ENCODE measurements at regions not wholly inside any gene's neighbourhood (a gene's known extent, or its start where the extent isn't known, plus 50 kb on each side); places are given as distances from the start of the nearest gene placed in this dataset.

- H3K36me3 ChIP-seq (ENCODE audit: control insufficient read depth, insufficient read depth, low read length), result no peaks in the 10 kb centered on the region
- ChIA-PET CTCF (no interaction called here), POLR2A (no interaction called here)
- Mint-ChIP-seq H3K4me3 (ENCODE audit: unreplicated experiment) (no peak overlapping the region), H3K27ac (ENCODE audit: unreplicated experiment) (no peak overlapping the region), H3K4me1 (ENCODE audit: low read depth, unreplicated experiment) (no peaks in the 10 kb centered on the region), H3K9me3 (ENCODE audit: unreplicated experiment) (no peaks in the 10 kb centered on the region), H3K27me3 (ENCODE audit: insufficient read depth, unreplicated experiment) (no peaks in the 10 kb centered on the region), H3K36me3 (ENCODE audit: insufficient read depth, unreplicated experiment) (no peaks in the 10 kb centered on the region)
- no peak for TF ChIP-seq CTCF (IDR thresholded peaks at IDR 0.05; ENCODE audit: insufficient read depth in 1 of 2, low read depth in 1 of 2, low read length in 1 of 2, severe bottlenecking in 1 of 2, unreplicated experiment in 1 of 2)
- no peaks in the 10 kb centered on the region for H3K4me1 ChIP-seq
- H3K9me3 ChIP-seq, result no peaks in the 10 kb centered on the region
- no peak for DNase-seq
- intact Hi-C loops (cut with micrococcal nuclease; ENCODE audit: unreplicated experiment), result loop anchor here (1.0 kb wide), 1 partner anchor 17 kb away; no protein-coding TSS in a partner anchor
- H3K27me3 ChIP-seq (replicated peaks; ENCODE audit: control insufficient read depth, insufficient read depth, low read length), result no peaks in the 10 kb centered on the region
- no peak overlapping the region for H3K4me3 ChIP-seq (ENCODE audit: low read depth, low read length)
- BruUV-seq (replicated peaks), result no TSS peak
These were observed 1462.1 kb downstream of the FSTL5 start for GRCh38 chr4:160701671-160702070.

DNA sequence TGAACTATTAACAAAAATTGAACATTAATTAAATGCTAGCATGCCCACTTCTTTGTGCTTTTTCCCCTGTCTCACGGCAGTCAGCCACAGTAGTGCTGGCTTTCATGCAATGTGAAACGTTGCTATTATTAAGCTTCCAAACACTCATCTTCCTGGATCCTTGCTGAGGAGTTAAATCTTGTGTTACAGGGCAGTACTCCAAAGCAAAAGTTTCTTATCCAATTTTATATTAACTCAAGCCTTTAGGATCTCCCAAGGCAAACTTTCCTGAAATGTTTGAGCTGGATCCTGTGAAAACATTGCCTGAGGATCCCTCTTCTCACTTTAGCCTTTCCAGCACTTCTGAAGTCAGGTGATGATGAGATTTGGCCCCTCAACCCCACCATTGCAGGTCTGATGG, 1454.8 kb downstream of the FSTL5 start:
- CTCF ChIA-PET, result no interaction called here
- no peaks in the 10 kb centered on the region for H3K9me3 ChIP-seq
- H3K4me3 ChIP-seq (ENCODE audit: low read depth, low read length), result no peak overlapping the region
- H3K4me3 Mint-ChIP-seq (ENCODE audit: unreplicated experiment), result no peak overlapping the region
- no peaks in the 10 kb centered on the region for H3K4me1 ChIP-seq
- no peak for DNase-seq
- no peaks in the 10 kb centered on the region for H3K27me3 ChIP-seq (replicated peaks; ENCODE audit: control insufficient read depth, insufficient read depth, low read length)
- no TSS peak for BruUV-seq (replicated peaks)
- H3K27ac Mint-ChIP-seq (ENCODE audit: unreplicated experiment), result no peak overlapping the region
- no peak for TF ChIP-seq CTCF (IDR thresholded peaks at IDR 0.05; ENCODE audit: insufficient read depth in 1 of 2, low read depth in 1 of 2, low read length in 1 of 2, severe bottlenecking in 1 of 2, unreplicated experiment in 1 of 2)
- intact Hi-C loops (cut with micrococcal nuclease; ENCODE audit: unreplicated experiment), result no loop called here
- POLR2A ChIA-PET, result no interaction called here
- no peaks in the 10 kb centered on the region for H3K4me1 Mint-ChIP-seq (ENCODE audit: low read depth, unreplicated experiment)
- no peaks in the 10 kb centered on the region for H3K36me3 ChIP-seq (ENCODE audit: control insufficient read depth, insufficient read depth, low read length)
- H3K27me3 Mint-ChIP-seq (ENCODE audit: insufficient read depth, unreplicated experiment), result peaks cover 3% of the 10 kb centered on the region
- H3K36me3 Mint-ChIP-seq (ENCODE audit: insufficient read depth, unreplicated experiment), result no peaks in the 10 kb centered on the region
- no peaks in the 10 kb centered on the region for H3K9me3 Mint-ChIP-seq (ENCODE audit: unreplicated experiment)

- H3K27ac Mint-ChIP-seq (ENCODE audit: unreplicated experiment), result no peak overlapping the region
- H3K4me1 Mint-ChIP-seq (ENCODE audit: low read depth, unreplicated experiment), result no peaks in the 10 kb centered on the region
- no peak for TF ChIP-seq CTCF (IDR thresholded peaks at IDR 0.05; ENCODE audit: insufficient read depth in 1 of 2, low read depth in 1 of 2, low read length in 1 of 2, severe bottlenecking in 1 of 2, unreplicated experiment in 1 of 2)
- DNase-seq, result no peak
- no peaks in the 10 kb centered on the region for H3K4me1 ChIP-seq
- ChIA-PET CTCF (no interaction called here), POLR2A (no interaction called here)
- BruUV-seq (replicated peaks), result no TSS peak
- H3K27me3 ChIP-seq (replicated peaks; ENCODE audit: control insufficient read depth, insufficient read depth, low read length), result no peaks in the 10 kb centered on the region
- no peaks in the 10 kb centered on the region for H3K9me3 Mint-ChIP-seq (ENCODE audit: unreplicated experiment)
- no peak overlapping the region for H3K4me3 Mint-ChIP-seq (ENCODE audit: unreplicated experiment)
- no peaks in the 10 kb centered on the region for H3K36me3 ChIP-seq (ENCODE audit: control insufficient read depth, insufficient read depth, low read length)
- H3K9me3 ChIP-seq, result no peaks in the 10 kb centered on the region
- no peak overlapping the region for H3K4me3 ChIP-seq (ENCODE audit: low read depth, low read length)
- H3K27me3 Mint-ChIP-seq (ENCODE audit: insufficient read depth, unreplicated experiment), result peaks cover 3% of the 10 kb centered on the region
- no peaks in the 10 kb centered on the region for H3K36me3 Mint-ChIP-seq (ENCODE audit: insufficient read depth, unreplicated experiment)
- intact Hi-C loops (cut with micrococcal nuclease; ENCODE audit: unreplicated experiment), result no loop called here
These were observed 1454.3 kb downstream of the FSTL5 start for GRCh38 chr4:160709546-160709945.

Data from Caco-2 (cell line).